Heart left ventricle (tissue), 13 donors: ENCODE measurements at regions not wholly inside any gene's neighbourhood (a gene's known extent, or its start where the extent isn't known, plus 50 kb on each side); places are given as distances from the start of the nearest gene placed in this dataset.

Experiments
- POLR2A ChIP-seq, 2 donors: fragments of 450-650 bp; IDR thresholded peaks; one replicate each; pipeline ENCODE4 v1.6.1; 2017; ENCODE audit warnings: antibody characterized with exemption in 2 of 2, mild to moderate bottlenecking in 2 of 2, moderate library complexity in 2 of 2
- TF ChIP-seq, protein P1 (sequence below), 12 donors: fragments of 200-600 bp; sonication (generic) in 4 of 12; IDR thresholded peaks; one replicate each; pipeline versions ENCODE4 v1.5.0 to v1.8.0; 2018 to 2022; ENCODE audit warnings: antibody characterized with exemption in 12 of 12, mild to moderate bottlenecking in 5 of 12
- donor health status: ischemic (EF 13 %, LVEDD 7.1; RV severe dilation, severe dysfunction).
- donor health status: DM: no; HTN: yes; CAD: no.
- donor health status: DM: no; HTN: no; CAD: no.
- donor health status: ischemic (EF 25% LVEDD 6.9; RV normal size, moderate dysfunction).
- donor health status: ischemic (EF 25% LVEDD 5.7; RV mildly dilated, moderate dysfunction).
- donor health status: ischemic (EF 35%, LVEDD 5.7; RV mildly dilated, moderate dysfunction).
- donor health status: nonischemic (EF 11% LVEDD 7.7; RV severe dilation, severe dysfunction).
- donor health status: DM: yes; HTN: yes; CAD: no.
- donor health status: PGD.
- donor health status: ischemic (EF 29% LVEDD 5.4; RV normal size, mild dysfunction).
- donor health status: nonischemic (EF 23%, LVEDD 6.1; RV moderate dilation, normal function).

DNA sequence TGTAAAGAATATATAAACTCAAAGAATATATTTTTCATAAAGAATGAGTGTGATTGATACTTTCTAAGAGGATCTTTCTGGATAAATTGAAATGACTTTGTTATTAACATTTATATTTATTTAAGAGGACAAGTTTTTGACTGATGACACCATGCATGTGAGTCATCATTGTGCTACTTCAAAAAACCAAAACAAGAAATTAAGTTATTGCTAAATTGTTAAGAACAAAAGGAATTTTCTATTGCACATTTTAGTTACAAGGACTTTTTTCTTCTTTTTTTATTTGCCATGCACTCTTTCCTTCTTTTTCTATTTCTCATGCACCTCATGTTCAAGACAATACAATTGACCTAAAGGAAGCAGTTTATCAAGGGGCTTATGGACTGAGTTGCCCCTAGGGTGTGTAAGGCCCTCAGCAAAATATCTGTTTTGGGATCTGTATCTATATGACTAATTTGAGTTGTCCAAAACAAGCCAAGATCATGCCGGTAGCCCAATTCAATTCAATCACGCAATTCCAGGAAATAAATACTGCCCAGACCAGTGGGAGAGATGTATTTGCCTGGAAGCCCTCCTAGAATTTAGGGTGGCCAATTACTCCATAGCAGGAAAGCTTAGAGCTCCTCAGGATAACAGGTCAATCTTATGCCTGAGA, 654.3 kb downstream of the METTL4 start:
- TF ChIP-seq, protein P1, sequence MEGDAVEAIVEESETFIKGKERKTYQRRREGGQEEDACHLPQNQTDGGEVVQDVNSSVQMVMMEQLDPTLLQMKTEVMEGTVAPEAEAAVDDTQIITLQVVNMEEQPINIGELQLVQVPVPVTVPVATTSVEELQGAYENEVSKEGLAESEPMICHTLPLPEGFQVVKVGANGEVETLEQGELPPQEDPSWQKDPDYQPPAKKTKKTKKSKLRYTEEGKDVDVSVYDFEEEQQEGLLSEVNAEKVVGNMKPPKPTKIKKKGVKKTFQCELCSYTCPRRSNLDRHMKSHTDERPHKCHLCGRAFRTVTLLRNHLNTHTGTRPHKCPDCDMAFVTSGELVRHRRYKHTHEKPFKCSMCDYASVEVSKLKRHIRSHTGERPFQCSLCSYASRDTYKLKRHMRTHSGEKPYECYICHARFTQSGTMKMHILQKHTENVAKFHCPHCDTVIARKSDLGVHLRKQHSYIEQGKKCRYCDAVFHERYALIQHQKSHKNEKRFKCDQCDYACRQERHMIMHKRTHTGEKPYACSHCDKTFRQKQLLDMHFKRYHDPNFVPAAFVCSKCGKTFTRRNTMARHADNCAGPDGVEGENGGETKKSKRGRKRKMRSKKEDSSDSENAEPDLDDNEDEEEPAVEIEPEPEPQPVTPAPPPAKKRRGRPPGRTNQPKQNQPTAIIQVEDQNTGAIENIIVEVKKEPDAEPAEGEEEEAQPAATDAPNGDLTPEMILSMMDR (IDR thresholded peaks at IDR 0.05) = no peak
- TF ChIP-seq POLR2A (IDR thresholded peaks at IDR 0.05) = no peak
